Erythroblast (primary cell): ENCODE measurements at regions not wholly inside any gene's neighbourhood (a gene's known extent, or its start where the extent isn't known, plus 50 kb on each side); places are given as distances from the start of the nearest gene placed in this dataset.

ENCODE experiments used
- GATA1 ChIP-seq: IDR thresholded peaks from 2 replicates; pipeline ENCODE4 v1.6.1; 2011; ENCODE audit warnings: low read depth, mild to moderate bottlenecking, control low read depth, low read length, moderate library complexity
- POLR2A ChIP-seq: IDR thresholded peaks from 2 replicates; pipeline ENCODE4 v1.6.1; 2011; ENCODE audit warnings: mild to moderate bottlenecking, low read length

GRCh38 chr2:125107446-125107845 lies 1082.4 kb downstream of the CNTNAP5 start:
- TF ChIP-seq POLR2A, result no peak
- TF ChIP-seq GATA1, result no peak
